ENCODE measurements at regions not wholly inside any gene's neighbourhood (a gene's known extent, or its start where the extent isn't known, plus 50 kb on each side); places are given as distances from the start of the nearest gene placed in this dataset.

- DNase-seq (ENCODE audit: low spot score): no peak
- intact Hi-C loops (cut with micrococcal nuclease; ENCODE audit: unreplicated experiment): no loop called here
- BruUV-seq (replicated peaks): no TSS peak
- Histone ChIP-seq H3K4me3 (ENCODE audit: low read depth, low read length, poor library complexity, severe bottlenecking) (no peak overlapping the region), H3K27me3 (replicated peaks; ENCODE audit: insufficient read depth, low read depth, low read length, poor library complexity) (peaks cover 5% of the 10 kb centered on the region), H3K9me3 (ENCODE audit: low read depth, low read length, poor library complexity, severe bottlenecking) (no peaks in the 10 kb centered on the region), H3K4me1 (ENCODE audit: insufficient read depth, low read length, poor library complexity, severe bottlenecking) (no peaks in the 10 kb centered on the region), H3K36me3 (ENCODE audit: insufficient read depth, low read length, poor library complexity, severe bottlenecking) (no peaks in the 10 kb centered on the region), H3K27ac (ENCODE audit: low read depth, low read length, poor library complexity, severe bottlenecking) (no peak overlapping the region)
- TF ChIP-seq, protein P1, sequence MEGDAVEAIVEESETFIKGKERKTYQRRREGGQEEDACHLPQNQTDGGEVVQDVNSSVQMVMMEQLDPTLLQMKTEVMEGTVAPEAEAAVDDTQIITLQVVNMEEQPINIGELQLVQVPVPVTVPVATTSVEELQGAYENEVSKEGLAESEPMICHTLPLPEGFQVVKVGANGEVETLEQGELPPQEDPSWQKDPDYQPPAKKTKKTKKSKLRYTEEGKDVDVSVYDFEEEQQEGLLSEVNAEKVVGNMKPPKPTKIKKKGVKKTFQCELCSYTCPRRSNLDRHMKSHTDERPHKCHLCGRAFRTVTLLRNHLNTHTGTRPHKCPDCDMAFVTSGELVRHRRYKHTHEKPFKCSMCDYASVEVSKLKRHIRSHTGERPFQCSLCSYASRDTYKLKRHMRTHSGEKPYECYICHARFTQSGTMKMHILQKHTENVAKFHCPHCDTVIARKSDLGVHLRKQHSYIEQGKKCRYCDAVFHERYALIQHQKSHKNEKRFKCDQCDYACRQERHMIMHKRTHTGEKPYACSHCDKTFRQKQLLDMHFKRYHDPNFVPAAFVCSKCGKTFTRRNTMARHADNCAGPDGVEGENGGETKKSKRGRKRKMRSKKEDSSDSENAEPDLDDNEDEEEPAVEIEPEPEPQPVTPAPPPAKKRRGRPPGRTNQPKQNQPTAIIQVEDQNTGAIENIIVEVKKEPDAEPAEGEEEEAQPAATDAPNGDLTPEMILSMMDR (conservative IDR thresholded peaks at IDR 0.05; ENCODE audit: low read depth, low read length): no peak
- TF ChIP-seq EZH2 (IDR thresholded peaks at IDR 0.05; ENCODE audit: borderline replicate concordance, low read depth, low read length, poor library complexity, severe bottlenecking): no peak
- ChIA-PET POLR2A (ENCODE audit: low non-redundant PET) (no interaction called here), CTCF (no interaction called here)
Measured at GRCh38 chr18:60675801-60676200, 303.2 kb upstream of the MC4R start.

DNA sequence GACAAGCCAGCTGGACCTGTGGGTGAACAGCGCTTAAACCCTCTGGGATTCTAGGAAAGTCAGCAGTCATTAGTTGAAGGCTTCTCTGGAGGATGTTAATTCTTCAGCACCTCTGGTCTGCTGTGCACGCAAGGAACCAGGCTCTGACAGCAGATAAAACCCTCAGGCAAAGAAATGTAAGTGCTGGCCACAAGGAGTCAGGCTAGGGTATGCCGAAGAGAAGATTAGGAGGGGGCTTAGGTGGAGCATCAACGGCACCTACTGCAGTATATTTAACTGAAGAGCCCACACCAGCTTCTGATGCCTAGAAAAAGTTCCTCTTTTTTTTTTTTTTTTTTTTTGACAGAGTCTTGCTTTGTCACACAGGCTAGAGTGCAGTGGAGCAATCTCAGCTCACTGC lies 304.2 kb upstream of the MC4R start:
- ChIA-PET CTCF (no interaction called here), POLR2A (ENCODE audit: low non-redundant PET) (no interaction called here)
- TF ChIP-seq EZH2 (IDR thresholded peaks at IDR 0.05; ENCODE audit: borderline replicate concordance, low read depth, low read length, poor library complexity, severe bottlenecking): no peak
- TF ChIP-seq, protein P1 (conservative IDR thresholded peaks at IDR 0.05; ENCODE audit: low read depth, low read length): no peak
- Histone ChIP-seq H3K4me3 (ENCODE audit: low read depth, low read length, poor library complexity, severe bottlenecking) (no peak overlapping the region), H3K4me1 (ENCODE audit: insufficient read depth, low read length, poor library complexity, severe bottlenecking) (no peaks in the 10 kb centered on the region), H3K27me3 (replicated peaks; ENCODE audit: insufficient read depth, low read depth, low read length, poor library complexity) (peaks cover 5% of the 10 kb centered on the region), H3K36me3 (ENCODE audit: insufficient read depth, low read length, poor library complexity, severe bottlenecking) (no peaks in the 10 kb centered on the region), H3K27ac (ENCODE audit: low read depth, low read length, poor library complexity, severe bottlenecking) (no peak overlapping the region), H3K9me3 (ENCODE audit: low read depth, low read length, poor library complexity, severe bottlenecking) (no peaks in the 10 kb centered on the region)
- no TSS peak for BruUV-seq (replicated peaks)
- DNase-seq (ENCODE audit: low spot score): peak; percentile 6
- intact Hi-C loops (cut with micrococcal nuclease; ENCODE audit: unreplicated experiment): no loop called here

- peak; percentile 40 for DNase-seq (ENCODE audit: low spot score)
- no peak overlapping the region for H3K4me3 ChIP-seq (ENCODE audit: low read depth, low read length, poor library complexity, severe bottlenecking)
- no peaks in the 10 kb centered on the region for H3K9me3 ChIP-seq (ENCODE audit: low read depth, low read length, poor library complexity, severe bottlenecking)
- ChIA-PET POLR2A (ENCODE audit: low non-redundant PET) (no interaction called here), CTCF (interaction anchor here (0.6 kb wide), 1 partner anchor 256 kb away, joined by 4 read pairs; no protein-coding TSS in a partner anchor)
- H3K27ac ChIP-seq (ENCODE audit: low read depth, low read length, poor library complexity, severe bottlenecking): no peak overlapping the region
- H3K36me3 ChIP-seq (ENCODE audit: insufficient read depth, low read length, poor library complexity, severe bottlenecking): no peaks in the 10 kb centered on the region
- no TSS peak for BruUV-seq (replicated peaks)
- intact Hi-C loops (cut with micrococcal nuclease; ENCODE audit: unreplicated experiment): loop anchor here (5.0 kb wide), 1 partner anchor 817 kb away; no protein-coding TSS in a partner anchor
- TF ChIP-seq, protein P1 (conservative IDR thresholded peaks at IDR 0.05; ENCODE audit: low read depth, low read length): peak; percentile 69
- no peak for TF ChIP-seq EZH2 (IDR thresholded peaks at IDR 0.05; ENCODE audit: borderline replicate concordance, low read depth, low read length, poor library complexity, severe bottlenecking)
- no peaks in the 10 kb centered on the region for H3K4me1 ChIP-seq (ENCODE audit: insufficient read depth, low read length, poor library complexity, severe bottlenecking)
- peaks cover 3% of the 10 kb centered on the region for H3K27me3 ChIP-seq (replicated peaks; ENCODE audit: insufficient read depth, low read depth, low read length, poor library complexity)
Measured at GRCh38 chr18:60684843-60685513, 312.4 kb upstream of the MC4R start.

All from A673 (cell line).